ENCODE measurements at regions not wholly inside any gene's neighbourhood (a gene's known extent, or its start where the extent isn't known, plus 50 kb on each side); places are given as distances from the start of the nearest gene placed in this dataset.
"Not testable (repeated sequence)": the region's sequence is repeated elsewhere in the genome, so short reads cannot be mapped to it uniquely, and the experiment has no call there.

GRCh38 chr3:22836131-22836530 lies 367.0 kb upstream of the UBE2E2 start:
- BruUV-seq (replicated peaks) = no TSS peak
- H3K4me1 Mint-ChIP-seq (ENCODE audit: insufficient read depth, unreplicated experiment) = peaks cover 6% of the 10 kb centered on the region
- no peak overlapping the region for H3K4me3 Mint-ChIP-seq (ENCODE audit: unreplicated experiment)
- H3K36me3 Mint-ChIP-seq (ENCODE audit: insufficient read depth, unreplicated experiment) = no peaks in the 10 kb centered on the region
- H3K27ac Mint-ChIP-seq (ENCODE audit: low read depth, unreplicated experiment) = no peak overlapping the region
- no peaks in the 10 kb centered on the region for H3K27me3 Mint-ChIP-seq (ENCODE audit: insufficient read depth, unreplicated experiment)
- intact Hi-C loops (cut with micrococcal nuclease) = no loop called here
- no peaks in the 10 kb centered on the region for H3K9me3 Mint-ChIP-seq (ENCODE audit: unreplicated experiment)
- ChIA-PET CTCF (interaction anchor here (1.4 kb wide), 1 partner anchor 150 kb away, joined by 6 read pairs; no protein-coding TSS in a partner anchor), POLR2A (no interaction called here)
- TF ChIP-seq, protein P1, sequence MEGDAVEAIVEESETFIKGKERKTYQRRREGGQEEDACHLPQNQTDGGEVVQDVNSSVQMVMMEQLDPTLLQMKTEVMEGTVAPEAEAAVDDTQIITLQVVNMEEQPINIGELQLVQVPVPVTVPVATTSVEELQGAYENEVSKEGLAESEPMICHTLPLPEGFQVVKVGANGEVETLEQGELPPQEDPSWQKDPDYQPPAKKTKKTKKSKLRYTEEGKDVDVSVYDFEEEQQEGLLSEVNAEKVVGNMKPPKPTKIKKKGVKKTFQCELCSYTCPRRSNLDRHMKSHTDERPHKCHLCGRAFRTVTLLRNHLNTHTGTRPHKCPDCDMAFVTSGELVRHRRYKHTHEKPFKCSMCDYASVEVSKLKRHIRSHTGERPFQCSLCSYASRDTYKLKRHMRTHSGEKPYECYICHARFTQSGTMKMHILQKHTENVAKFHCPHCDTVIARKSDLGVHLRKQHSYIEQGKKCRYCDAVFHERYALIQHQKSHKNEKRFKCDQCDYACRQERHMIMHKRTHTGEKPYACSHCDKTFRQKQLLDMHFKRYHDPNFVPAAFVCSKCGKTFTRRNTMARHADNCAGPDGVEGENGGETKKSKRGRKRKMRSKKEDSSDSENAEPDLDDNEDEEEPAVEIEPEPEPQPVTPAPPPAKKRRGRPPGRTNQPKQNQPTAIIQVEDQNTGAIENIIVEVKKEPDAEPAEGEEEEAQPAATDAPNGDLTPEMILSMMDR (IDR thresholded peaks at IDR 0.05; ENCODE audit: unreplicated experiment) = no peak
- DNase-seq (ENCODE audit: unreplicated experiment) = no peak

- intact Hi-C loops (cut with micrococcal nuclease) = no loop called here
- Mint-ChIP-seq H3K9me3 (ENCODE audit: unreplicated experiment) (no peaks in the 10 kb centered on the region), H3K4me1 (ENCODE audit: insufficient read depth, unreplicated experiment) (no peaks in the 10 kb centered on the region), H3K36me3 (ENCODE audit: insufficient read depth, unreplicated experiment) (no peaks in the 10 kb centered on the region), H3K27ac (ENCODE audit: low read depth, unreplicated experiment) (no peak overlapping the region), H3K27me3 (ENCODE audit: insufficient read depth, unreplicated experiment) (no peaks in the 10 kb centered on the region), H3K4me3 (ENCODE audit: unreplicated experiment) (no peak overlapping the region)
- TF ChIP-seq, protein P1 (IDR thresholded peaks at IDR 0.05; ENCODE audit: unreplicated experiment) = no peak
- POLR2A ChIA-PET = no interaction called here
- CTCF ChIA-PET = interaction anchor here (0.8 kb wide), 1 partner anchor 32 kb away, joined by 8 read pairs; no protein-coding TSS in a partner anchor
- no TSS peak for BruUV-seq (replicated peaks)
- DNase-seq (ENCODE audit: unreplicated experiment) = no peak
Measured at GRCh38 chr3:22843854-22844253, 359.3 kb upstream of the UBE2E2 start.

- H3K27me3 Mint-ChIP-seq (ENCODE audit: insufficient read depth, unreplicated experiment) = no peaks in the 10 kb centered on the region
- no TSS peak for BruUV-seq (replicated peaks)
- intact Hi-C loops (cut with micrococcal nuclease) = no loop called here
- no peaks in the 10 kb centered on the region for H3K9me3 Mint-ChIP-seq (ENCODE audit: unreplicated experiment)
- no peak overlapping the region for H3K27ac Mint-ChIP-seq (ENCODE audit: low read depth, unreplicated experiment)
- no peaks in the 10 kb centered on the region for H3K4me1 Mint-ChIP-seq (ENCODE audit: insufficient read depth, unreplicated experiment)
- TF ChIP-seq, protein P1 (IDR thresholded peaks at IDR 0.05; ENCODE audit: unreplicated experiment) = no peak
- POLR2A ChIA-PET = no interaction called here
- H3K36me3 Mint-ChIP-seq (ENCODE audit: insufficient read depth, unreplicated experiment) = no peaks in the 10 kb centered on the region
- DNase-seq (ENCODE audit: unreplicated experiment) = no peak
- CTCF ChIA-PET = interaction anchor here (1.1 kb wide), 1 partner anchor 10 kb away, joined by 3 read pairs; no protein-coding TSS in a partner anchor
- no peak overlapping the region for H3K4me3 Mint-ChIP-seq (ENCODE audit: unreplicated experiment)
Measured at GRCh38 chr3:22846566-22846965, 356.6 kb upstream of the UBE2E2 start.

GRCh38 chr3:22849583-22849982 lies 353.5 kb upstream of the UBE2E2 start:
- DNase-seq (ENCODE audit: unreplicated experiment); H3K4me3 Mint-ChIP-seq (ENCODE audit: unreplicated experiment); BruUV-seq (replicated peaks); CTCF ChIA-PET; H3K9me3 Mint-ChIP-seq (ENCODE audit: unreplicated experiment); intact Hi-C loops (cut with micrococcal nuclease); H3K4me1 Mint-ChIP-seq (ENCODE audit: insufficient read depth, unreplicated experiment); H3K27ac Mint-ChIP-seq (ENCODE audit: low read depth, unreplicated experiment); H3K36me3 Mint-ChIP-seq (ENCODE audit: insufficient read depth, unreplicated experiment); POLR2A ChIA-PET; H3K27me3 Mint-ChIP-seq (ENCODE audit: insufficient read depth, unreplicated experiment): not testable (repeated sequence)

GRCh38 chr3:22856811-22857210 lies 346.3 kb upstream of the UBE2E2 start:
- POLR2A ChIA-PET = no interaction called here
- BruUV-seq (replicated peaks) = no TSS peak
- Mint-ChIP-seq H3K27me3 (ENCODE audit: insufficient read depth, unreplicated experiment) (no peaks in the 10 kb centered on the region), H3K27ac (ENCODE audit: low read depth, unreplicated experiment) (no peak overlapping the region), H3K9me3 (ENCODE audit: unreplicated experiment) (no peaks in the 10 kb centered on the region), H3K36me3 (ENCODE audit: insufficient read depth, unreplicated experiment) (no peaks in the 10 kb centered on the region), H3K4me1 (ENCODE audit: insufficient read depth, unreplicated experiment) (no peaks in the 10 kb centered on the region), H3K4me3 (ENCODE audit: unreplicated experiment) (no peak overlapping the region)
- DNase-seq (ENCODE audit: unreplicated experiment) = no peak
- CTCF ChIA-PET = interaction anchor here (1.1 kb wide), 1 partner anchor 11 kb away, joined by 3 read pairs; no protein-coding TSS in a partner anchor
- TF ChIP-seq, protein P1 (IDR thresholded peaks at IDR 0.05; ENCODE audit: unreplicated experiment) = no peak
- intact Hi-C loops (cut with micrococcal nuclease) = no loop called here

Data from MCF 10A (cell line).